Keratinocyte (primary cell): ENCODE measurements at regions not wholly inside any gene's neighbourhood (a gene's known extent, or its start where the extent isn't known, plus 50 kb on each side); places are given as distances from the start of the nearest gene placed in this dataset.

Source experiments
- EZH2 ChIP-seq: IDR thresholded peaks from one replicate; pipeline ENCODE4 v1.6.1; 2012; ENCODE audit warnings: inconsistent platforms, mild to moderate bottlenecking, low read length, moderate library complexity
- TF ChIP-seq, protein P1 (sequence below), 3 experiments: IDR thresholded peaks in 1 of 3; conservative IDR thresholded peaks in 1 of 3; optimal IDR thresholded peaks in 1 of 3; 2 replicates in 2 of 3; 3 replicates in 1 of 3; pipeline versions ENCODE3 to v1.5.1; 2011; ENCODE audit warnings: low read length in 3 of 3, mild to moderate bottlenecking in 3 of 3, moderate library complexity in 2 of 3, control low read depth in 1 of 3, inconsistent platforms in 1 of 3; ENCODE audit not compliant: insufficient read depth in 2 of 3; ENCODE audit errors: extremely low read depth in 1 of 3

DNA sequence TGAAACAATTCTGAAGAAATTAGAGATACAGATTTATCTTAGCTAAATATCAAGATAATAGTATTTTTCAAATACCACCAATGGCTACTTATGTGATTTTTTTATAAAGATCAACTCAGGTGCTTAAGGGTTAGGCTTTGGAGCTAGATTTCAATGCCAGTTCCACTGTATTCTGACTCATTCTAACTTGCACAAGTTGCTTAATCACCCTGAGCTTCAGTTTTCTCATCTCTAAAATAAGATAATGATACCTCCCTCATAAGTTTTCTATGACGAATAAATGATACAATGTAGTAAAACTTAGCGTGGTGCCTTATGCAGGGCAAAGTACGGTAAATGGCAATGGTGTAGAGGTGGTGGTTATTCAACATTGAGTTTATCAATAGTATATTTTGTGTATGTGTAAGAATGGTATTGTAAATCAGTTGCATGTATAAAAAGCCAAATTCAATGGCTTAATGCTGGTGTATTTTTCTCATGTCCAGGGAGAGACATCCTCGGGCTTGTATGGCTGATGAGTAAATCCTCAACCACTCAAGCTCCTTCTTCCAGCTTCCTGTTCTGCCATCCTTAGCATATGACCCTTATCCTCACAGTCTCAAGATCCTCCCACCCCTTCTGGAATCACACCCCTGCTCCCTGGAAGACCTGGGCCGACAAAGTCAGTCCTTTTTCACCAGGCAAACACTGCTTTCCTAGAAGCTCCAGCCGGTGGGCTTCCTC lies 505.9 kb upstream of the CFAP20DC start:
- TF ChIP-seq, protein P1, sequence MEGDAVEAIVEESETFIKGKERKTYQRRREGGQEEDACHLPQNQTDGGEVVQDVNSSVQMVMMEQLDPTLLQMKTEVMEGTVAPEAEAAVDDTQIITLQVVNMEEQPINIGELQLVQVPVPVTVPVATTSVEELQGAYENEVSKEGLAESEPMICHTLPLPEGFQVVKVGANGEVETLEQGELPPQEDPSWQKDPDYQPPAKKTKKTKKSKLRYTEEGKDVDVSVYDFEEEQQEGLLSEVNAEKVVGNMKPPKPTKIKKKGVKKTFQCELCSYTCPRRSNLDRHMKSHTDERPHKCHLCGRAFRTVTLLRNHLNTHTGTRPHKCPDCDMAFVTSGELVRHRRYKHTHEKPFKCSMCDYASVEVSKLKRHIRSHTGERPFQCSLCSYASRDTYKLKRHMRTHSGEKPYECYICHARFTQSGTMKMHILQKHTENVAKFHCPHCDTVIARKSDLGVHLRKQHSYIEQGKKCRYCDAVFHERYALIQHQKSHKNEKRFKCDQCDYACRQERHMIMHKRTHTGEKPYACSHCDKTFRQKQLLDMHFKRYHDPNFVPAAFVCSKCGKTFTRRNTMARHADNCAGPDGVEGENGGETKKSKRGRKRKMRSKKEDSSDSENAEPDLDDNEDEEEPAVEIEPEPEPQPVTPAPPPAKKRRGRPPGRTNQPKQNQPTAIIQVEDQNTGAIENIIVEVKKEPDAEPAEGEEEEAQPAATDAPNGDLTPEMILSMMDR (optimal IDR thresholded peaks at IDR 0.05 in 1 of 3, IDR thresholded peaks at IDR 0.05 in 1 of 3, conservative IDR thresholded peaks at IDR 0.05 in 1 of 3; ENCODE audit: extremely low read depth in 1 of 3, insufficient read depth in 2 of 3, low read length in 3 of 3) = no peak
- no peak for TF ChIP-seq EZH2
